ENCODE measurements at regions not wholly inside any gene's neighbourhood (a gene's known extent, or its start where the extent isn't known, plus 50 kb on each side); places are given as distances from the start of the nearest gene placed in this dataset.

DNA sequence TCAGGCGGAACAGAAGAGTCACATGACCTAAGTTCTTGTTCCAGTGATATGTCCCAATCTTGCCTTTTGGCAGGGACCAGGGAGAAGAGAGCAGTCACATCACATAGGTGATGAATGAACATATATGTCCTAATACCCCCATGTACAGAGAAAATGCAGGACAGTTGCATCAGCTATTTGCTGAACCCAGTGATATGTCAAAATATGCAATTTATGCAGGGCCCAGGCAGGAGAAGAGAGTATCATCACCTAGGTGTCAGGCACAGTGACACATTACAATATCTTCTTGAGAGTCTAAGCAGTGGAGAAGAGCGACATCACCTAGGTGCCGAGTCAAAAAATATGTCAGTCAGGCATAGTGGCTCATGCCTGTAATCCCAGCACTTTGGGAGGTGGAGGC, 139.9 kb downstream of the ZNF675 start:
- WGBS = 84% methylated on average over 3 of the region's 3 CpGs
- H3K4me3 ChIP-seq (ENCODE audit: low read depth in 1 of 3, low read length in 3 of 3) = no peak overlapping the region
- H3K4me1 ChIP-seq (ENCODE audit: control insufficient read depth in 4 of 4, insufficient read depth in 4 of 4, low read length in 3 of 4) = no peaks in the 10 kb centered on the region
- no peak overlapping the region for H3K9ac ChIP-seq (ENCODE audit: low read depth in 1 of 2, low read length in 2 of 2)
- no peak overlapping the region for H3K27ac ChIP-seq (ENCODE audit: low read depth in 1 of 2, low read length in 2 of 2)
- TF ChIP-seq GABPA (IDR thresholded peaks at IDR 0.05 in 1 of 2, conservative IDR thresholded peaks at IDR 0.05 in 1 of 2) (no peak), TAF1 (conservative IDR thresholded peaks at IDR 0.05) (no peak), EGR1 (IDR thresholded peaks at IDR 0.05; ENCODE audit: low read depth in 2 of 2) (no peak), RXRA (IDR thresholded peaks at IDR 0.05) (no peak), FOXA1 (IDR thresholded peaks at IDR 0.05) (no peak), YY1 (IDR thresholded peaks at IDR 0.05) (no peak), REST (IDR thresholded peaks at IDR 0.05) (no peak), FOXA2 (IDR thresholded peaks at IDR 0.05) (no peak), RAD21 (IDR thresholded peaks at IDR 0.05) (no peak), HNF4G (IDR thresholded peaks at IDR 0.05) (no peak), NR2F2 (IDR thresholded peaks at IDR 0.05) (no peak), SP1 (IDR thresholded peaks at IDR 0.05) (no peak), JUND (IDR thresholded peaks at IDR 0.05) (no peak)
- TF ChIP-seq, protein P1, sequence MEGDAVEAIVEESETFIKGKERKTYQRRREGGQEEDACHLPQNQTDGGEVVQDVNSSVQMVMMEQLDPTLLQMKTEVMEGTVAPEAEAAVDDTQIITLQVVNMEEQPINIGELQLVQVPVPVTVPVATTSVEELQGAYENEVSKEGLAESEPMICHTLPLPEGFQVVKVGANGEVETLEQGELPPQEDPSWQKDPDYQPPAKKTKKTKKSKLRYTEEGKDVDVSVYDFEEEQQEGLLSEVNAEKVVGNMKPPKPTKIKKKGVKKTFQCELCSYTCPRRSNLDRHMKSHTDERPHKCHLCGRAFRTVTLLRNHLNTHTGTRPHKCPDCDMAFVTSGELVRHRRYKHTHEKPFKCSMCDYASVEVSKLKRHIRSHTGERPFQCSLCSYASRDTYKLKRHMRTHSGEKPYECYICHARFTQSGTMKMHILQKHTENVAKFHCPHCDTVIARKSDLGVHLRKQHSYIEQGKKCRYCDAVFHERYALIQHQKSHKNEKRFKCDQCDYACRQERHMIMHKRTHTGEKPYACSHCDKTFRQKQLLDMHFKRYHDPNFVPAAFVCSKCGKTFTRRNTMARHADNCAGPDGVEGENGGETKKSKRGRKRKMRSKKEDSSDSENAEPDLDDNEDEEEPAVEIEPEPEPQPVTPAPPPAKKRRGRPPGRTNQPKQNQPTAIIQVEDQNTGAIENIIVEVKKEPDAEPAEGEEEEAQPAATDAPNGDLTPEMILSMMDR (IDR thresholded peaks at IDR 0.05; ENCODE audit: low read depth, low read length, missing input control) = no peak
- TF ChIP-seq, protein P2, sequence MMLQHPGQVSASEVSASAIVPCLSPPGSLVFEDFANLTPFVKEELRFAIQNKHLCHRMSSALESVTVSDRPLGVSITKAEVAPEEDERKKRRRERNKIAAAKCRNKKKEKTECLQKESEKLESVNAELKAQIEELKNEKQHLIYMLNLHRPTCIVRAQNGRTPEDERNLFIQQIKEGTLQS (IDR thresholded peaks at IDR 0.05) = no peak
- TF ChIP-seq, protein P3, sequence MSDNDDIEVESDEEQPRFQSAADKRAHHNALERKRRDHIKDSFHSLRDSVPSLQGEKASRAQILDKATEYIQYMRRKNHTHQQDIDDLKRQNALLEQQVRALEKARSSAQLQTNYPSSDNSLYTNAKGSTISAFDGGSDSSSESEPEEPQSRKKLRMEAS (IDR thresholded peaks at IDR 0.05) = no peak
- DNase-seq (ENCODE audit: low spot score) = no peak
- H3K27me3 ChIP-seq (ENCODE audit: control insufficient read depth in 4 of 4, insufficient read depth in 4 of 4, low read length in 3 of 4) = no peaks in the 10 kb centered on the region
- peaks cover 0 to 6% (median 2%) of the 10 kb centered on the region in 4 donors for H3K9me3 ChIP-seq (ENCODE audit: control insufficient read depth in 4 of 4, low read length in 3 of 4)
- H3K36me3 ChIP-seq (ENCODE audit: control insufficient read depth in 4 of 4, insufficient read depth in 3 of 4, low read depth in 1 of 4, low read length in 3 of 4) = no peaks in the 10 kb centered on the region

DNA sequence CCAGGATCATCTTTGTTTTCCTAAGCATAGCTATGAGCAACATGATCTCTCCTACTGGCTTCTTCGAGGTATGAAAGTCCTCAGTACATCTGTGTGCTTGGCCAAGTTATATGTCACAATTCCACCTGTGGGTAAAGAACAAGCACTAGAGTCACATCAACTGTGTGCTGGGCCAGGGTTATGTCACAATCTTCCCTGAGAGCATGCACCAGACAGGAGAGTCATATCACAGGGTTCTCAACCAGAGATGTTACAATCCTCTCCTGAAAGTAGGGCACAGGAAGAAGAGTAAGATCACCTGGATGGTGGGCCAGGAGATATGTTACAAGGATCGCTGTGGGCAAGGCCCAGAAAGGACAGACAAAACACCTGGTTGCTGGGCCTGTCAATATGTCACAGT, 143.7 kb downstream of the ZNF675 start:
- peaks cover 0 to 8% (median 3%) of the 10 kb centered on the region in 4 donors for H3K9me3 ChIP-seq (ENCODE audit: control insufficient read depth in 4 of 4, low read length in 3 of 4)
- H3K4me1 ChIP-seq (ENCODE audit: control insufficient read depth in 4 of 4, insufficient read depth in 4 of 4, low read length in 3 of 4) = no peaks in the 10 kb centered on the region
- H3K27ac ChIP-seq (ENCODE audit: low read depth in 1 of 2, low read length in 2 of 2) = no peak overlapping the region
- no peak overlapping the region for H3K4me3 ChIP-seq (ENCODE audit: low read depth in 1 of 3, low read length in 3 of 3)
- H3K36me3 ChIP-seq (ENCODE audit: control insufficient read depth in 4 of 4, insufficient read depth in 3 of 4, low read depth in 1 of 4, low read length in 3 of 4) = no peaks in the 10 kb centered on the region
- H3K27me3 ChIP-seq (ENCODE audit: control insufficient read depth in 4 of 4, insufficient read depth in 4 of 4, low read length in 3 of 4) = no peaks in the 10 kb centered on the region
- DNase-seq (ENCODE audit: low spot score) = no peak
- 72% methylated on average over 2 of the region's 2 CpGs for WGBS
- H3K9ac ChIP-seq (ENCODE audit: low read depth in 1 of 2, low read length in 2 of 2) = no peak overlapping the region
- TF ChIP-seq YY1 (IDR thresholded peaks at IDR 0.05) (no peak), HNF4G (IDR thresholded peaks at IDR 0.05) (no peak), NR2F2 (IDR thresholded peaks at IDR 0.05) (no peak), HNF4A (conservative IDR thresholded peaks at IDR 0.05) (no peak), GABPA (IDR thresholded peaks at IDR 0.05 in 1 of 2, conservative IDR thresholded peaks at IDR 0.05 in 1 of 2) (no peak), FOXA1 (IDR thresholded peaks at IDR 0.05) (no peak), EGR1 (IDR thresholded peaks at IDR 0.05; ENCODE audit: low read depth in 2 of 2) (no peak), JUND (IDR thresholded peaks at IDR 0.05) (no peak), RXRA (IDR thresholded peaks at IDR 0.05) (no peak), FOXA2 (IDR thresholded peaks at IDR 0.05) (no peak), SP1 (IDR thresholded peaks at IDR 0.05) (no peak), ZBTB33 (IDR thresholded peaks at IDR 0.05) (no peak), TAF1 (conservative IDR thresholded peaks at IDR 0.05) (no peak), RAD21 (IDR thresholded peaks at IDR 0.05) (no peak)
- TF ChIP-seq, protein P1 (IDR thresholded peaks at IDR 0.05; ENCODE audit: low read depth, low read length, missing input control) = no peak
- TF ChIP-seq, protein P2 (IDR thresholded peaks at IDR 0.05) = no peak
- TF ChIP-seq, protein P3 (IDR thresholded peaks at IDR 0.05) = no peak

Data from liver (tissue), 8 donors.